Heart left ventricle (tissue), 16 donors: ENCODE measurements at regions not wholly inside any gene's neighbourhood (a gene's known extent, or its start where the extent isn't known, plus 50 kb on each side); places are given as distances from the start of the nearest gene placed in this dataset.

Source experiments
- ATAC-seq, 4 donors: fragments of 200-7000 bp; cut with Tn5 transposase; one replicate each; pipeline ENCODE4 v1.9.1; 2020 to 2022; ENCODE audit warnings: moderate library complexity in 4 of 4, mild to moderate bottlenecking in 3 of 4, moderate number of reproducible peaks in 1 of 4
- DNase-seq, 5 donors: peaks; one replicate each; pipeline ENCODE4 v3.0.0-alpha.2; 2020
- H3K27ac ChIP-seq, 12 donors: fragments of 200-600 bp; sonication (generic) in 4 of 12; one replicate each; pipeline versions ENCODE4 v1.5.0 to v1.8.0; 2016 to 2022; ENCODE audit warnings: mild to moderate bottlenecking in 2 of 12
- H3K27me3 ChIP-seq, 9 donors: fragments of 200-600 bp; sonication (generic) in 2 of 9; one replicate each; pipeline versions ENCODE4 v1.5.1 to v1.8.0; 2016 to 2022; ENCODE audit warnings: mild to moderate bottlenecking in 3 of 9
- H3K36me3 ChIP-seq, 9 donors: fragments of 200-600 bp; sonication (generic) in 2 of 9; one replicate each; pipeline versions ENCODE4 v1.5.0 to v1.8.0; 2018 to 2022; ENCODE audit warnings: mild to moderate bottlenecking in 2 of 9
- H3K4me1 ChIP-seq, 12 donors: fragments of 200-600 bp; sonication (generic) in 4 of 12; one replicate each; pipeline versions ENCODE4 v1.5.0 to v1.8.0; 2016 to 2022; ENCODE audit warnings: mild to moderate bottlenecking in 3 of 12
- H3K4me3 ChIP-seq, 12 donors: fragments of 200-600 bp; sonication (generic) in 4 of 12; one replicate each; pipeline versions ENCODE4 v1.5.0 to v1.8.0; 2017 to 2022; ENCODE audit warnings: mild to moderate bottlenecking in 9 of 12, moderate library complexity in 4 of 12
- H3K9me3 ChIP-seq, 12 donors: fragments of 200-600 bp; sonication (generic) in 4 of 12; one replicate each; pipeline versions ENCODE4 v1.5.0 to v1.8.0; 2016 to 2022; ENCODE audit warnings: mild to moderate bottlenecking in 1 of 12
- POLR2A ChIP-seq, 2 donors: fragments of 450-650 bp; IDR thresholded peaks; one replicate each; pipeline ENCODE4 v1.6.1; 2017; ENCODE audit warnings: antibody characterized with exemption in 2 of 2, mild to moderate bottlenecking in 2 of 2, moderate library complexity in 2 of 2
- WGBS, 4 donors: extraction: QIAGEN DNeasy Blood & Tissue Kit in 2 of 4; methylation state at CpG; one replicate each; pipeline versions ENCODE4 v1.1.5 to v1.1.7; 2013 to 2018; 5-methylcytosine and 5-hydroxymethylcytosine counted together
- intact Hi-C, 10 donors: fragments of 100-400 bp; cut with DNase I; formaldehyde crosslinking; loops; one replicate each; pipeline versions ENCODE4 v1.11.1 to v1.14.2; 2022
- TF ChIP-seq, protein P1 (sequence below), 12 donors: fragments of 200-600 bp; sonication (generic) in 4 of 12; IDR thresholded peaks; one replicate each; pipeline versions ENCODE4 v1.5.0 to v1.8.0; 2018 to 2022; ENCODE audit warnings: antibody characterized with exemption in 12 of 12, mild to moderate bottlenecking in 5 of 12
- donor health status: ischemic (EF 13 %, LVEDD 7.1; RV severe dilation, severe dysfunction).
- donor health status: healthy with polysubstance abuse.
- donor health status: DM: no; HTN: yes; CAD: no.
- donor health status: DM: no; HTN: no; CAD: no.
- donor health status: ischemic (EF 25% LVEDD 6.9; RV normal size, moderate dysfunction).
- donor health status: ischemic (EF 25% LVEDD 5.7; RV mildly dilated, moderate dysfunction).
- donor health status: healthy.
- donor health status: DM: yes; HTN: yes; CAD: no.
- donor health status: ischemic (EF 35%, LVEDD 5.7; RV mildly dilated, moderate dysfunction).
- donor health status: nonischemic (EF 11% LVEDD 7.7; RV severe dilation, severe dysfunction).
- donor health status: DM: yes; HTN: yes; CAD: no.
- donor health status: PGD.
- donor health status: ischemic (EF 29% LVEDD 5.4; RV normal size, mild dysfunction).
- donor health status: nonischemic (EF 23%, LVEDD 6.1; RV moderate dilation, normal function).

DNA sequence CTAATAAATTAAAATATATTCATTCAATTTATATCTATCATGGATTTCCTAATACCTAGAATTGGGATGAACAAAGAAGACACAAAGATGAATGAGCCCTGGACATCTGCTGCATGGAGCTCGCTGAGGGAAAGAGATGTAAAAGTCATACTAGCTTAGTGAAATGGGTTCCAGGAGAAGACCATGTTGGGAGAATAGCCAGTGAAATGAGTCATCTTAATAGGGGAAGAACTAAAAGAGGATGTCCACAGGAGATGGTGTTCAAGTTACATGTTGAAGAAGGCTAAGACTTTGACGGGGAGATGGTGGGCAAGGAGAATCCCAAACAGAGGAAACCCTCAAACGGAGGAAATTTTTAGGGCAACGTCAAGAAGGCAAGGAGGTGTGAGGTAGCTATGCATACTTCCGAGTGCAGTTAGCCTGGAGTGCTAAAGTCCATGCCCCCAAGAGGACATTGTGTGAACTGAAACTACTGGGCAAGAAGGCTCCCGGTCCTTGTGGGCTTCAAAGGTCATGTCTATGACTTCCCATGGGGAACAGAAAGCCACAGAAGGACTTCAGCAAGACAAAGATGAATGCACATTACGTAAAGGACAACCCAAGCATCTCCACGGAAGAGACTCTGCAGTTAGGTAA, 220.5 kb upstream of the CDH11 start:
- DNase-seq, result no peak
- Histone ChIP-seq H3K27me3 (no peaks in the 10 kb centered on the region), H3K27ac (no peak overlapping the region), H3K36me3 (no peaks in the 10 kb centered on the region), H3K9me3 (no peaks in the 10 kb centered on the region), H3K4me3 (no peak overlapping the region), H3K4me1 (no peaks in the 10 kb centered on the region)
- intact Hi-C loops, result no loop called here
- no peak for TF ChIP-seq POLR2A (IDR thresholded peaks at IDR 0.05)
- TF ChIP-seq, protein P1, sequence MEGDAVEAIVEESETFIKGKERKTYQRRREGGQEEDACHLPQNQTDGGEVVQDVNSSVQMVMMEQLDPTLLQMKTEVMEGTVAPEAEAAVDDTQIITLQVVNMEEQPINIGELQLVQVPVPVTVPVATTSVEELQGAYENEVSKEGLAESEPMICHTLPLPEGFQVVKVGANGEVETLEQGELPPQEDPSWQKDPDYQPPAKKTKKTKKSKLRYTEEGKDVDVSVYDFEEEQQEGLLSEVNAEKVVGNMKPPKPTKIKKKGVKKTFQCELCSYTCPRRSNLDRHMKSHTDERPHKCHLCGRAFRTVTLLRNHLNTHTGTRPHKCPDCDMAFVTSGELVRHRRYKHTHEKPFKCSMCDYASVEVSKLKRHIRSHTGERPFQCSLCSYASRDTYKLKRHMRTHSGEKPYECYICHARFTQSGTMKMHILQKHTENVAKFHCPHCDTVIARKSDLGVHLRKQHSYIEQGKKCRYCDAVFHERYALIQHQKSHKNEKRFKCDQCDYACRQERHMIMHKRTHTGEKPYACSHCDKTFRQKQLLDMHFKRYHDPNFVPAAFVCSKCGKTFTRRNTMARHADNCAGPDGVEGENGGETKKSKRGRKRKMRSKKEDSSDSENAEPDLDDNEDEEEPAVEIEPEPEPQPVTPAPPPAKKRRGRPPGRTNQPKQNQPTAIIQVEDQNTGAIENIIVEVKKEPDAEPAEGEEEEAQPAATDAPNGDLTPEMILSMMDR (IDR thresholded peaks at IDR 0.05), result no peak
- ATAC-seq, result no peak
- 85 to 88% (median 87%) methylated on average over 8 of the region's 8 CpGs for WGBS, 4 donors

DNA sequence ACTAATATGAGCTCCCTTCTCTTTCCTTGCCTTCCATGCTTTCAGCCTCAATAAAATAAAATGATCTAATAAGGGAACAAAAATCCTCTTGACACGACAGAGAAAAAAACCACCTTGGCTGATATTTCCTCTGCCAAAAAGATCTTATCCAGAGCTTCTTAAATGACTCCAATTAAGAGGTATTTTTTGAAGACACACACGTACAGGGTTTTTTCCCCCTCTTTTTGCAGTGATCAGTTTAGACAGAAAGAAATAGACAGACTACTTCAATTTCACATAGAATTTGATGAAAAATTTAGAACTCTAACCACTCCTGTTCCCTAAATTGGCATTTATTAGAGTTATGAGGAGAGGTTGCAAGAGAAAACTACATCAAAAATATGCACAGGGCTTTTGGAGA, 217.2 kb upstream of the CDH11 start:
- Histone ChIP-seq H3K27me3 (no peaks in the 10 kb centered on the region), H3K9me3 (no peaks in the 10 kb centered on the region), H3K36me3 (no peaks in the 10 kb centered on the region), H3K27ac (no peak overlapping the region), H3K4me1 (no peaks in the 10 kb centered on the region), H3K4me3 (no peak overlapping the region)
- intact Hi-C loops, result loop anchor here in 1 of 10 donors (10.0 kb wide), 1 partner anchor 204 kb away; no protein-coding TSS in a partner anchor
- DNase-seq, result no peak
- 41 to 58% (median 44%) methylated on average over 2 of the region's 2 CpGs for WGBS, 4 donors
- no peak for TF ChIP-seq POLR2A (IDR thresholded peaks at IDR 0.05)
- TF ChIP-seq, protein P1 (IDR thresholded peaks at IDR 0.05), result no peak
- ATAC-seq, result no peak

DNA sequence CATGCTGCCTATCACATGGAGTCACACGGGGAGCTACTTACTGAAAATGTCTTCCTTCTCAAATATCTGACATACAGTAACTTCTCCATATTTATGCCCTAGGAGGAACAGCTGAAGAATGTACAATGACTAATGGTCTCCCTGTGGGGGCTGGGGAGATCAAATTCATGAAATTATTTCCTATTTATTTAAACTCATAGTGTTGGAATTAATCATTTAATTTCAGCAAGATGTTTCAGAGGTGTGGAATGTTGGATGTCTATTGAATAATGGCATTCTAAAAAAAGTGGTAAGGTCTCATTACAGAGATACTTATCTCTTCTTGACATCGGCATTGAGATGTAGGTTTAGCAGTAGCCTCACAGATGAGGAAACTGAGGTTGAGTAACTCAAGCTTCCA, 214.3 kb upstream of the CDH11 start:
- Histone ChIP-seq H3K4me1 (no peaks in the 10 kb centered on the region), H3K27me3 (no peaks in the 10 kb centered on the region), H3K36me3 (no peaks in the 10 kb centered on the region), H3K4me3 (no peak overlapping the region), H3K27ac (no peak overlapping the region), H3K9me3 (no peaks in the 10 kb centered on the region)
- ATAC-seq (no peak), DNase-seq (no peak)
- intact Hi-C loops, result loop anchor here in 1 of 10 donors (10.0 kb wide), 1 partner anchor 201 kb away; no protein-coding TSS in a partner anchor
- WGBS, 4 donors, result 78 to 91% (median 85%) methylated on average over 2 of the region's 2 CpGs
- TF ChIP-seq POLR2A (IDR thresholded peaks at IDR 0.05), result no peak
- TF ChIP-seq, protein P1 (IDR thresholded peaks at IDR 0.05), result no peak

DNA sequence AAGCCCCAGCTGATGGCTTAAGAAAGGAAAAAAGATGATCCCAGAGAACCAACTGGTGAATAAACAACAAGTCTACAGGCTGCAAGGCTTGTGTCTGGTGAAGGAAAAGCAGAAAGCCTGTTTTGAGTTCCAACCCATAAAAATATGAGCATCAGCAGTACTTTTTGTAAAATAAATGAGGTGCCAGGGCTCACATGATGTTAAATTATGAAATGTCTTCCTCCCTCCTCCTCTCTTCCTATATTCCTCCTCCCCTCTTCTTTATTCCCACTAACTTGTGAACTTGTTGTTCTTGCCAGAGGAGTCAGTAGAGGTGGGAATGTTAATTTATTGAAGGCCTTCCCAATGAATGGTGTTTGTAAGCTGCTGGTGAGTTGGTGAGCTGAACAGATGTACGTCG, 212.2 kb upstream of the CDH11 start:
- DNase-seq (no peak), ATAC-seq (no peak)
- H3K27ac ChIP-seq, result no peak overlapping the region
- H3K9me3 ChIP-seq, result no peaks in the 10 kb centered on the region
- no peaks in the 10 kb centered on the region for H3K4me1 ChIP-seq
- intact Hi-C loops, result loop anchor here in 1 of 10 donors (10.0 kb wide), 1 partner anchor 199 kb away; no protein-coding TSS in a partner anchor
- H3K27me3 ChIP-seq, result no peaks in the 10 kb centered on the region
- no peak overlapping the region for H3K4me3 ChIP-seq
- 87 to 98% (median 94%) methylated on average over 2 of the region's 2 CpGs for WGBS, 4 donors
- no peaks in the 10 kb centered on the region for H3K36me3 ChIP-seq
- TF ChIP-seq POLR2A (IDR thresholded peaks at IDR 0.05), result no peak
- TF ChIP-seq, protein P1 (IDR thresholded peaks at IDR 0.05), result no peak
